ENCODE measurements at regions not wholly inside any gene's neighbourhood (a gene's known extent, or its start where the extent isn't known, plus 50 kb on each side); places are given as distances from the start of the nearest gene placed in this dataset.
"Not testable (repeated sequence)": the region's sequence is repeated elsewhere in the genome, so short reads cannot be mapped to it uniquely, and the experiment has no call there.

DNA sequence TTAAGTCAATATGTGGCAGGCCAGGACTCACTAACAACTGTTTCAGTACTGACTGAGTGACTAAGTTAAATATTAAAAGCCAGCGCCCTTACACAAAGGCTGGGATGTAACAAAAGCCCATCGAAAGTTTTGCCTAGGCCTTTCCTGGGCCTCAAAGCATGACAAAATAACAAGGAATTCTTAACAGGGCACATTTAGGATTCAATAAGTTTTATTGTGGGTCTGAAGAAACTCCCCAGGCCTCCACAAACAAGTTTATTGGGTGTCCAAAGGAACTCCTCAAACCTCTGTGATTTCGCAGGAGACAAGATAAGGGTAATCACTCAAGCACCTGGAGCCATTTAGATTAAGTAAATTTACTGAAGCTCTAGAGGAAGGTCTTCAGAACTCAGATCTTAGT is 130.7 kb upstream of the SGCG start:
- no peak for FAIRE-seq
- CTCF ChIA-PET, result no interaction called here

DNA sequence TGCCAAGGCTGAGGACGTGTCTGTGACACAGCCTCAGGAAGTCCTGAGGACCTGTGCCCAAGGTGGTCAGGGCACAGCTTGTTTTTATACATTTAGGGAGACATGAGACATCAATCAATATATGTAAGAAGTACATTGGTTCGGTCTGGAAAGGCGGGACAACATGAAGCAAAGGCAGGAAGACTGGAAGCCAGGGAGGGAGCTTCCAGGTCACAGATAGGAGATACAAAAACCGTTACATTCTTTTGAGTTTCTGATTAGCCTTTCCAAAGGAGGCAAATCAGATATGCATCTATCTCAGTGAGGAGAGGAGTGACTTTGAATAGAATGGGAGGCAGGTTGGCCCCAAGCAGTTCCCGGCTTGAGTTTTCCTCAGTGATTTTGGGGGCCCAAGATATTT is 127.1 kb upstream of the SGCG start:
- H3K4me3 ChIP-seq (replicated peaks in 1 of 3; ENCODE audit: insufficient read depth in 1 of 3, low read depth in 1 of 3, low read length in 3 of 3); H2AFZ ChIP-seq (ENCODE audit: low read depth, low read length); H3K4me2 ChIP-seq (ENCODE audit: insufficient read depth, low read length); POLR2A ChIA-PET; intact Hi-C loops (cut with micrococcal nuclease); dilution Hi-C loops (cut with MboI; ENCODE audit: extremely low pct_ligation_motif_present, low sequenced_read_pairs); H3K9ac ChIP-seq (replicated peaks; ENCODE audit: extremely low read depth, insufficient read depth, low read length); H3K9me1 ChIP-seq (replicated peaks; ENCODE audit: control insufficient read depth, extremely low read depth, insufficient read depth, low read length); H3K36me3 ChIP-seq (ENCODE audit: control insufficient read depth in 2 of 2, extremely low read depth in 1 of 2, insufficient read depth in 2 of 2, low read length in 2 of 2); FAIRE-seq; H3K27me3 ChIP-seq (ENCODE audit: control insufficient read depth in 2 of 2, insufficient read depth in 2 of 2, low read length in 2 of 2); H4K20me1 ChIP-seq (replicated peaks; ENCODE audit: control insufficient read depth, extremely low read depth, insufficient read depth, low read length); CTCF ChIA-PET; BruUV-seq (replicated peaks); DNase-seq (ENCODE audit: low read depth, low spot score); H3K27ac ChIP-seq (ENCODE audit: insufficient read depth, low read depth, low read length); H3K79me2 ChIP-seq (ENCODE audit: control insufficient read depth, insufficient read depth, low read length); H3K9me3 ChIP-seq (replicated peaks; ENCODE audit: control insufficient read depth, insufficient read depth, low read length); H3K4me1 ChIP-seq (ENCODE audit: control insufficient read depth, extremely low read depth, insufficient read depth, low read length): not testable (repeated sequence)

More for the DNA sequence above, 130.7 kb upstream of the SGCG start:
- Histone ChIP-seq H2AFZ (ENCODE audit: low read depth, low read length) (no peak overlapping the region), H3K36me3 (ENCODE audit: control insufficient read depth in 2 of 2, extremely low read depth in 1 of 2, insufficient read depth in 2 of 2, low read length in 2 of 2) (no peaks in the 10 kb centered on the region), H3K9me1 (replicated peaks; ENCODE audit: control insufficient read depth, extremely low read depth, insufficient read depth, low read length) (no peaks in the 10 kb centered on the region), H3K9me3 (replicated peaks; ENCODE audit: control insufficient read depth, insufficient read depth, low read length) (no peaks in the 10 kb centered on the region), H3K4me3 (replicated peaks in 1 of 3; ENCODE audit: insufficient read depth in 1 of 3, low read depth in 1 of 3, low read length in 3 of 3) (no peak overlapping the region), H3K4me2 (ENCODE audit: insufficient read depth, low read length) (no peak overlapping the region), H3K27ac (ENCODE audit: insufficient read depth, low read depth, low read length) (no peak overlapping the region), H4K20me1 (replicated peaks; ENCODE audit: control insufficient read depth, extremely low read depth, insufficient read depth, low read length) (no peaks in the 10 kb centered on the region), H3K4me1 (ENCODE audit: control insufficient read depth, extremely low read depth, insufficient read depth, low read length) (no peaks in the 10 kb centered on the region), H3K9ac (replicated peaks; ENCODE audit: extremely low read depth, insufficient read depth, low read length) (no peak overlapping the region), H3K27me3 (ENCODE audit: control insufficient read depth in 2 of 2, insufficient read depth in 2 of 2, low read length in 2 of 2) (no peaks in the 10 kb centered on the region), H3K79me2 (ENCODE audit: control insufficient read depth, insufficient read depth, low read length) (no peaks in the 10 kb centered on the region)
- TF ChIP-seq FOS (IDR thresholded peaks at IDR 0.05; ENCODE audit: borderline replicate concordance, insufficient read depth, low read length) (no peak), GATA2 (IDR thresholded peaks at IDR 0.05; ENCODE audit: insufficient read depth, insufficient read length, low read depth, low read length) (no peak), JUN (IDR thresholded peaks at IDR 0.05; ENCODE audit: borderline replicate concordance, insufficient read depth, insufficient read length, low read depth) (no peak), EZH2 (IDR thresholded peaks at IDR 0.05; ENCODE audit: borderline replicate concordance, low read depth, low read length, severe bottlenecking) (no peak), POLR2A (IDR thresholded peaks at IDR 0.05; ENCODE audit: low read depth, low read length) (no peak), MYC (IDR thresholded peaks at IDR 0.05; ENCODE audit: low read depth, low read length) (no peak), POLR2AphosphoS5 (IDR thresholded peaks at IDR 0.05; ENCODE audit: insufficient read depth, low read depth, low read length) (no peak)
- TF ChIP-seq, protein P1, sequence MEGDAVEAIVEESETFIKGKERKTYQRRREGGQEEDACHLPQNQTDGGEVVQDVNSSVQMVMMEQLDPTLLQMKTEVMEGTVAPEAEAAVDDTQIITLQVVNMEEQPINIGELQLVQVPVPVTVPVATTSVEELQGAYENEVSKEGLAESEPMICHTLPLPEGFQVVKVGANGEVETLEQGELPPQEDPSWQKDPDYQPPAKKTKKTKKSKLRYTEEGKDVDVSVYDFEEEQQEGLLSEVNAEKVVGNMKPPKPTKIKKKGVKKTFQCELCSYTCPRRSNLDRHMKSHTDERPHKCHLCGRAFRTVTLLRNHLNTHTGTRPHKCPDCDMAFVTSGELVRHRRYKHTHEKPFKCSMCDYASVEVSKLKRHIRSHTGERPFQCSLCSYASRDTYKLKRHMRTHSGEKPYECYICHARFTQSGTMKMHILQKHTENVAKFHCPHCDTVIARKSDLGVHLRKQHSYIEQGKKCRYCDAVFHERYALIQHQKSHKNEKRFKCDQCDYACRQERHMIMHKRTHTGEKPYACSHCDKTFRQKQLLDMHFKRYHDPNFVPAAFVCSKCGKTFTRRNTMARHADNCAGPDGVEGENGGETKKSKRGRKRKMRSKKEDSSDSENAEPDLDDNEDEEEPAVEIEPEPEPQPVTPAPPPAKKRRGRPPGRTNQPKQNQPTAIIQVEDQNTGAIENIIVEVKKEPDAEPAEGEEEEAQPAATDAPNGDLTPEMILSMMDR (IDR thresholded peaks at IDR 0.05; ENCODE audit: extremely low read depth in 1 of 2, insufficient read depth in 1 of 2, low read depth in 1 of 2, low read length in 2 of 2), result no peak
- TF ChIP-seq, protein P2, sequence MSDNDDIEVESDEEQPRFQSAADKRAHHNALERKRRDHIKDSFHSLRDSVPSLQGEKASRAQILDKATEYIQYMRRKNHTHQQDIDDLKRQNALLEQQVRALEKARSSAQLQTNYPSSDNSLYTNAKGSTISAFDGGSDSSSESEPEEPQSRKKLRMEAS (IDR thresholded peaks at IDR 0.05; ENCODE audit: insufficient read depth, insufficient read length), result no peak
- intact Hi-C loops (cut with micrococcal nuclease) (no loop called here), dilution Hi-C loops (cut with MboI; ENCODE audit: extremely low pct_ligation_motif_present, low sequenced_read_pairs) (no loop called here)
- no TSS peak for BruUV-seq (replicated peaks)
- POLR2A ChIA-PET, result no interaction called here
- DNase-seq (ENCODE audit: low read depth, low spot score), result no peak

Measured in endothelial cell of umbilical vein (primary cell).